ENCODE measurements at regions not wholly inside any gene's neighbourhood (a gene's known extent, or its start where the extent isn't known, plus 50 kb on each side); places are given as distances from the start of the nearest gene placed in this dataset.
A peak's percentile ranks its signal among the peaks of the same experiment; 100 is the strongest.
"Not testable (repeated sequence)": the region's sequence is repeated elsewhere in the genome, so short reads cannot be mapped to it uniquely, and the experiment has no call there.

DNA sequence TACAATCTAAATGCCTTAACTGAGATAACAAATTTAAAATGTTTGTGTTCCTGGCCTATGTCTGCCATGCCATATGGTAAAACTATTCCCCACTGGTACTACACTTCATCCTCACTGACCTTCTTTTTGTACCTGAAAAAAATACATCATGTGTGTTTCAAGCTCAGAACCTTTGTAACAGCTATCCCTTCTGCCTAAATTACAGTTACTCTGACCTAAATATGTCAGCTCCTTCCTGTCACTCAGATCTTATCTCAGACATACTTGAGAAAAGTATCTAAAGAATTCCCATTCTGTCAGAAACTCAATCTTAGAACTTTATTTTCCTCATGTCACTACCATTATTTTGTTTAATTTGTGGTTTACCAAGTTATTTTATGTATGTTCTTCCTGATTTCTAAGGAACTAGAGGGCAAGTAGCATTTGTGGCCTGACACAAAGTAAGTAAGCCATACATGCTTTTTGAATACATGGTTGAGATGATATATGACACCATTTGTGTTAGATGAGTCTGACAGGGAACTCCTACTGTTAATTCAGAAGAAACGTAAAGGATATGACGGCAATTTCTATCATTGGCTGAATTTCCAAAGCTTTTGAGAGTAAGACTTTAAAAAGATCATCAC, 456.5 kb upstream of the NDST3 start:
- peak; percentile 24 for DNase-seq

GRCh38 chr4:117588771-117589170, 445.5 kb upstream of the NDST3 start:
- DNase-seq = no peak

- DNase-seq = no peak
These were observed 437.3 kb upstream of the NDST3 start for GRCh38 chr4:117596917-117597480.

GRCh38 chr4:117599393-117599792, 434.9 kb upstream of the NDST3 start:
- DNase-seq = not testable (repeated sequence)

DNA sequence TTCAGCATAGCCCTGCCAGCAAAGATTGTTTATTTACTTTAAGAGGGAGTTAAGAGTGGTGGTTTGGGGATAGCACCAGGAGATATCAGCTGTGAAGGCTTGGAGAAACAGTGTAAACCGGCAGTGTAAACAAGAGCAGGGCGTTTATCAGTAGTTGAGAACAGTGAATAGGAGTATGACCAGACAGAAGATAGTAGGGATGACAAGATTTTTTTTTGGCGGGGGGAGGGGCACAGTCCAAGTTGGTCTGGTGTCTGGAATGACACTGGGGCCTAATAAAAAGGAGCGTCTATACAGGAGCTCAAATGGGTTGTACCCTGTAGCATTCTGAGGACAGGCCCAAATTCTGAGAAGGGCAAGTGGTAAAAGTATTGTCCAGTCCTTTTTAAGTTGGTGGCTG, 433.4 kb upstream of the NDST3 start:
- not testable (repeated sequence) for DNase-seq

GRCh38 chr4:117610706-117611308, 423.5 kb upstream of the NDST3 start:
- DNase-seq = no peak

DNA sequence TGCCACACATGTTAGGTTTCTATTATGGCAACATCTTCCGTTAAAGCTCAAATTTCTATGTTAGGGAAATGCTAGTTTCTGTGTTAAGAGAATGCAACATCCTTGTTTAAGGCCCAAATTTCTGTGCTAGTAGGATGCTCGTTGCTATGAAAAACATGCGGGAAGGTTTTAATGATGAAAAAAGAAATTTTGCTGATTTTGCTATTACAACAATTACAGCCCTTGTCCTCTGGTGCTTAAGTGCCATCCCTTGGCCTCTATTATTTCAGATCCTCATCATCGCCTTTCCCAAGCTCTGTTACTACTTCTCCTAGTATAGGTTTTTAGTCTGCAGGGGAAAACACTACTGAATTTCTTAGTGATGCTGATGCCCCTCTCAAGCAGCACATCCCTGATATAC, 412.6 kb upstream of the NDST3 start:
- DNase-seq = no peak

DNA sequence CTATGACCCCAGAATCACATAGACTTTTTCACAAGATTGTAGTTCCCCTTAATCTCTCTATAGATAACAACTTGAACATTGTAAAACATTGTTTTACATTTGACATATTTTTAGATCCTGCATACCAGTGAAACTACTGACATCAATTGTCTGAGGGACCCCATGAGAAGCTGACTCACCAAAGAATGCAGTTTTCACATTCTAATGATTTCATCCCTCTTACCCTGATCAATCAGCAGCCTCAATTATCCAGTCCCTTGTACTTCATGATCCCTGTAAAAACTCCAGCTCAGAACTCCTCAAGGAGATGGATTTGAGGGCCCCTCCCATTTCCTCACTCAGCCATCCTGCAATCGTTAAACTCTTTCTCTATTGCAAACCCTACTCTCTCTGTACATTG, 411.0 kb upstream of the NDST3 start:
- peak; percentile 50 for DNase-seq

GRCh38 chr4:117626664-117627063, 407.6 kb upstream of the NDST3 start:
- no peak for DNase-seq

DNA sequence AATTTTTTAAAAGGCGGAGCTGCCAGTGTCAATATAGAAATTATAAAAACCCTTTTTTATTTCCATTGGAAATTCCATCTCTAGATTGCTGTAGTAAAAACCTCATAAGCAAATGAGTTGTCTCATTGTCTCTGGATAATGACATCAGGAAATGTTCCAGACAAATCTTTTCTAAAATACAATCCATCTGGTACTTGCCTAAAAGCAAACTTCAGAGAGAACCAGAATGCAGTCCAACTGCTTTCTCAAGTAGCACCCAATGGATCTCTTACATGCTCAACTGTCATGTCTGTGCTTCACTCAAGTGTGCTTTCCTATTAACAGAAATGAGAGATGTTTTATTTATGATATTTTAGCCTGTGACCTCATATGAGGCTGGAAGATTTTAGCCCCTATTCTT, 399.6 kb upstream of the NDST3 start:
- DNase-seq = no peak

DNA sequence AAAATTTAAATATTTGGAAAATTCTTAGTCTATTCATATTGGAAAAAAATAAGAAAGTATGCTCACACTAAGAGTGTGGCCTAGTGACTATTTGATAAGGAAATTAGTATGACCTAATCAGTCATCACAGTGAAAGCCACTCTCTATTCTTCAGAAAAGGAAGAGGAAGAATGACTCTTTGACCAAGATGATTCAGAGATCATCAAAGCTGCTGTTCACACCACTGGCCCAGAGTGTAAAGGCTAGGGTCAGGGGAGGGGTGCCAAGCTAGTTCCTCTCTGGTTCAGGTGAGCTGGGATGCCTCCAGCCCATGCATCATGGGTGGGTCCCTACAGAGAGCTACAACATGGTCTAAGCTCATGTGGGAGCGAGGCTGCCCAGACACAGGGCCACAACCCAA, 396.9 kb upstream of the NDST3 start:
- DNase-seq = no peak

DNA sequence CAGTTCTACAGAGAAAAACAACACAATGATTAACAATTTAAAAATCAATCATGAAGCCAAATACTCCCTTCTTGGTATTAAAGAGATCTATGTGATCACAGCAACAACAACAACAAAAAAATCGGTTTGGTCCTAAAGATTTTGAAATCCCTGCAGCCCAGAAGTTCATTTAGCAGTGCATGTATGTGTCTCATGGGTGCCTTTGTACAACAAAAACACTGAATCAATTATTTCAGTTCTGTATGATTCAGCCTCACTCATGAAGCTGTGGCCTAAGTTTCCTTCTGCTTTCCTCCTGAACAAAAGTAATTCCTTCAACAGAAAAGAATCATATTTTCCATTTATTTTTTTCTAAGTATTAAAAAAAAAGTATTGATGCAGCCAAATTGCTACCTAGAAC, 393.4 kb upstream of the NDST3 start:
- no peak for DNase-seq

DNA sequence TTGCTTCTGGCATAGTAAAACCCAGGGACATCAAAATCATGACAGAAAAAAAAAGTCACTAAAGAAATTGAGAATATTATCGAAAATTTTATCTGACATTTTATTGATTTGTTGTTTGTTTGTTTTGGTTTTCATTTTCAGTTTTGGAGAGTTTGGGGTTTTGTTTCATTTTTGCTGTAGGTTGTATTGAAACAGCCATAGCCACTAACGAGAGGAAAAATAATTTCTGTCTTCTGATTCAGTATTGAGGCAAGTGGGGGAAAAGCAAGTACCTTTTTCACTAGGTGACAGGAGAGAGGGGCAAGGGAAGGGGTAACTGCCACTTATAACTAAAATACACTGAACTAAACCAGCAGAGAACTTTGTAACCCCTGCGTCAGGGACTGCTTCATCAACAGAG, 392.8 kb upstream of the NDST3 start:
- DNase-seq = no peak

GRCh38 chr4:117654079-117654478, 380.2 kb upstream of the NDST3 start:
- no peak for DNase-seq

GRCh38 chr4:117660668-117661067, 373.6 kb upstream of the NDST3 start:
- DNase-seq = no peak

GRCh38 chr4:117661091-117662072, 372.9 kb upstream of the NDST3 start:
- no peak for DNase-seq

GRCh38 chr4:117664706-117665444, 369.4 kb upstream of the NDST3 start:
- DNase-seq = no peak

GRCh38 chr4:117676153-117676552, 358.1 kb upstream of the NDST3 start:
- DNase-seq = no peak

- no peak for DNase-seq
These were observed 355.4 kb upstream of the NDST3 start for GRCh38 chr4:117678861-117679260.

GRCh38 chr4:117691572-117692351, 342.5 kb upstream of the NDST3 start:
- DNase-seq = no peak

GRCh38 chr4:117692538-117692937, 341.7 kb upstream of the NDST3 start:
- DNase-seq = no peak

GRCh38 chr4:117699595-117699994, 334.7 kb upstream of the NDST3 start:
- DNase-seq = no peak

All from fibroblast of skin of right biceps (primary cell).